M059J (cell line): ENCODE measurements at regions not wholly inside any gene's neighbourhood (a gene's known extent, or its start where the extent isn't known, plus 50 kb on each side); places are given as distances from the start of the nearest gene placed in this dataset.
"Not testable (repeated sequence)": the region's sequence is repeated elsewhere in the genome, so short reads cannot be mapped to it uniquely, and the experiment has no call there.

ENCODE experiments used
- DNase-seq: peaks from one replicate; pipeline ENCODE4 v3.0.0-alpha.2; 2012; ENCODE audit warnings: low read depth

- DNase-seq = no peak
Measured at GRCh38 chr1:203401199-203401877, 50.4 kb upstream of the FMOD start.

- no peak for DNase-seq
Measured at GRCh38 chr1:203402152-203402551, 51.2 kb upstream of the FMOD start.

GRCh38 chr1:203402629-203403337 lies 51.9 kb upstream of the FMOD start:
- peak; percentile 44 for DNase-seq

- DNase-seq = no peak
Measured at GRCh38 chr1:203403586-203403985, 52.7 kb upstream of the FMOD start.

DNA sequence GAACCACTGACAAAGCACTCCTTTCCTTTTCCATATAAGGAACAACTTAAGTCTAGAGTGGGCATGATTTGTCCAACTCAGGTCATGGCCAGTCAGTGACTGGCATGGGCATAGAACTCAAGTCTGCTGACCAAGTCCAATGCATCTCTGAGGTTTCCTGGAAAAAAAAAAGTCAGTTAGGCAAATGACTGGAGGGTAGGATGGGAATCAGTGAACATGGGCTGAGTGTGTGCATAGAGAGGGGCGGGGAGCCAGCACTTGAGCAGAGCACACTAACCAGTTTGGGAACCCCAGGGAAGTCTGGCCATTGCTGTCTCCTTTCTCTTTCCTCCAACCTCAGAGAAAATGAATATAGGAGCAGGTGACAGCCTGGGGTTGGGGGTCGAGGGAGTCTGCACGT lies 53.6 kb upstream of the FMOD start:
- no peak for DNase-seq

DNA sequence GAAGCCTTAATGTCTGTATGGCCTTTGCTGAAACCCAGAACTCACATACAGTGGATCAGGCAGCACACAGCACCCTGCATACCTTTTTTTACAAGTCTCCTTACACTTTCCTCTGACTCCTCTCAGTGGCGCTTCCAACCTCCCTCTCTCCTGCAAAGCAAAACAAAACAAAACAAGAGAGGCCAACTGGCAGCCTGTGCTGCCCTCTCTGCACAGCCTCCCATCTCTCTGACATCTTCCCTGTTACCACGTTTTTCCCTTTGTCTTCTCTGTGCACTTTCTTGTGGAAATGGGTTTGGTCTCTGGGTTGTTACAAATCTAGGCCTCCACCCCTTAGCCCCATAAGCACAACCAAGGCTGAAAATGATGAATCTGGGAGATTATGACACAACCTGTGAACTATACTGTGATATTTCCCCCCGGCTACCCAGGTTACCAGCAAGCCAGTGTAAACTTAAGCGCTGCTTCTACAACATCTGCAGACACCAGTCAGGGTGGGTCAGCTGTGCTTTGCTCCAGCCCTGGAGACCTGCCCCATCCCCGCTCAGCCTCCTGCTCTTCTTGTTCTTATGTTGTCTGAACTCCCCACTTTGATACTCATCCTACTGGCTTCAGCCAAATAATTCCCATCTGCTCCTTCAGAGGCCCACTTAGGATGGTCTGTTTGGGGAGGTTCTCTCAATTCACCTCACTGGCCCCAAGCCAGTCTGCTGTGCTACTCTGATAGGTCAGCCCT lies 54.9 kb upstream of the FMOD start:
- no peak for DNase-seq

GRCh38 chr1:203406446-203407045 lies 55.6 kb upstream of the FMOD start:
- no peak for DNase-seq

GRCh38 chr1:203407296-203407695 lies 56.4 kb upstream of the FMOD start:
- DNase-seq = no peak

DNA sequence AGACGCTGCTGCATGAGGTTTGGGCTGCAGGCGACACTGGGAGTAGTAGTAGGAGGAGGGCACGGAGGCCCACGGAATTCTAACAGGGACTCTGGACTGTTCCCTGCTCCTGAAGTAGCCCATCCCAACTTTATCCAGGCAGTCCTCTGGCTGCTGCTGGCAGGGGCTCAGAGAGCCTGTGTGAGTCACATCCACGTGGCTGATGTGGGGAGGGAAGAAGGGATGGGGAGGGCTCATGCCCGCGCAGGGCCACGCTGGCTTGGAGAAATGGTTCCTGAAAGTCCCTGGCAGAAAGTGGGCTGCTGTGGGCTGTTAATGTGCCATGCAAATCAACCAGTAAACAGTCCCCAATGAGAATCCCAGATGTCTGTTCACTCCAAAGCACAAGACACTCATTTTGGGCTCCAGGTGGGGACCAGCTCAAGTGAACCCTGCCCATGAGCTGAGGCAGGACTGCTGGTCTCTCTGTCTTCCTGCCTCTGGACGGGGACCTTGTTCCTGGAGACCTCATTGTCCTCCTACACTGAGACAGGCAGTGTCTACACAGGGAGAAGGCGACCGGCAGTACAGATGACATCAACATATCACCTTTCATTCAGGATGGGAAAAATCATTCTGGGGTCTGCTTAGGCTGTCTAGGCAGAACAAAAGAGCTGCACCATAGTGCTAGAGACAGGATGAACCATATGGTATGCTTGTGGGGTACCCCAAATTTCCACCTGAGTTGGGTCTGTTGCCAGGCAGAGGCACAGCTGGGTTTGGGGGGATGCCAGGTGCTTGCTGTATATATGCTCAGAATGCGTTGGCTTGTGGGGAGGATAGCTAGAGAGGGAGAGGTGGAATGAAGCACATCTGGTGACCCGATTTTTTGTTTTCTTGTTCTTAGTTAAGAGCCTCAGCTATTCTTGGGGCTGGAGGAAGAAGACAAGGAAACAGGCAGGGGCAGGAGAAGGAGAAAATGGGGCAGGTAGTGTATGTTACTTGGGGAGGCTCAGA lies 57.9 kb upstream of the FMOD start:
- DNase-seq = peak; percentile 77

DNA sequence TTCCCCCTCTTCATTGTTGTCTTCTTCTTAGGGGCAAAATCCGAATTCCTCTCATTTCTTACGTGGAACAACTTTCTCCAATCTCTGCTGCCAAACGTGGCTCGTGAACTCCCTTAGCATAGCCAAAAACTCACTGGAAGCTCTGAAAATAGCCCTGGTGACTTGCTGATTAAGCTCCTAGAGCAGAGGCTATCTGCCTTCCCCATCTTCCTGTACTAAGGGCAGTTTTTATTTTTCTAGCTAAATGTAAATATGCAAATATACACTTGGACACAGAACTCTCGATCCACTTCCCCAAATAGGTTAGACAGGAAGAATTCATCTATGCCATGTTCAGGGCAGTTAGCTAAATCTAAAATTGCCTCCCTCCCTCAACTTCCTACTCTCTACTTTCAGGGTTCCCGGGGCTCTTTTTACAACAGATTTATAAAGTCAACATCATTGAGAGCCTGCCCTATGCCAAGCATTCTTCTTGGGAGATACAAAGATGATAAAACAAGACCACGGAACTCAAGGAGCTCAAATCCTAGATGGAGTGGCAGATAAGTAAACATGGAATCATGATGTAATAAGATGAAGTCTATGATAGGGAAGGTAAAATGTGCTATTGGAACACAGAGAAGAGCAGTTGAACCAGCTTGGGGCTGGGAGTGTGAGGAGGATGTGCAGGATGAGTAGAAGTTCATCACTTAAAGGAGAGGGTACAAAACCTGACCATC lies 59.4 kb upstream of the FMOD start:
- peak; percentile 2 for DNase-seq

GRCh38 chr1:203411431-203411830 lies 60.5 kb upstream of the FMOD start:
- not testable (repeated sequence) for DNase-seq

GRCh38 chr1:203419558-203419957 lies 56.0 kb upstream of the PRELP start:
- no peak for DNase-seq

DNA sequence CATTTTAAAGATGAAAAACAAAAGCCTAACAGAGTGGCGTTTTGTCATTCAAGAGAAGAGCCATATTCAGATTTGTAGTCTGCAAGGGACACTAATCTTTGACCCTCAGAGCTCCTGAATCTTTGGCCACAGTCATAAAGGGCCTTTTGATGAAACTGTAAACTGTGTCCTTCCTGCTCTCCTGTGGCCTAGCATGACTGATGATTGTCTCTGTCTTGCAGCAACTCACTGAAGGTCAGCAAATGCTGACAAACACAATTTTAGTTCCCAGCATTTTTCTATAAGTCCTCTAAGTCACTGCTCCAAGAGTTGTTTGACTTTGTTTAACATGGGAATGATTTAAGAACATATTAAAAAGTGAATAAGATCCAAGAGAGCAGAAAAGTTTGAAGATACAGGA lies 55.3 kb upstream of the PRELP start:
- DNase-seq = no peak

DNA sequence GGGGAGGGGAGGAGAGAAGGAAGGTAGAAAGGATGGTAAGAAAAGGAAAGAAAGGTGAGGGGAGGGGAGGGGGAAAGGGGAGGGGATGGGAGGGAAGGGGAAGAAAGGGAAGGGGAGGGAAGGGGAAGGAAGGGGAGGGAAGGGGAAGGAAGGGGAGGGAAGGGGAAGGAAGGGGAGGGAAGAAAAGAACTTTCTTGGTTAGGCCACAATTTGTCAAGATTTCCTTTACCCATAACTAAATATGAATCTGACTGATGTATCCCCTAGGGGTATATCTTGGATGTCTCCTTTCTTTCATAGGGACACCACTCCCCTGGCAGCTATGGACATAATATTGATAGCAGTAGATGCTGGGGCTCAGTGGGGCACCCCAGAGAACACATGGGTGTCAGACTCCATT lies 54.4 kb upstream of the PRELP start:
- no peak for DNase-seq

- DNase-seq = no peak
Measured at GRCh38 chr1:203422116-203422515, 53.5 kb upstream of the PRELP start.

- peak; percentile 69 for DNase-seq
Measured at GRCh38 chr1:203422656-203423055, 53.0 kb upstream of the PRELP start.

DNA sequence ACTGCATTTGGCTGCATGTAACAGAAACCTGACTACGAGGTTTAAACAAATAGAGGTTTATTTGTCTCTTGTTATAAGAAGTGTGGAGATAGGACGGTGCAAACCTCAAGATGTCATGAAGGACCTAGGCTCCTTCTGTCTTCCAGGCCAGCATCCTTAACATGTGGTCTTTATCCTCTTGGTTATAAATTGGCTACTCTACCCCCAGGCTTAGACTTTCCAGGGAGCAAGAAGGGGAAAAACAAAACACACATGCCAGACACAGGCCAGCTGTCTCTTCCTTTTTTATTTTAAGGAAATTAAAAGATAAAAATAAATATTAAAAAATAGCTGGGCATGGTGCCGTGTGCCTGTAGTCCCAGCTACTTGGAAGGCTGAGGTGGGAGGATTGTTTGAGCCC lies 51.3 kb upstream of the PRELP start:
- no peak for DNase-seq

GRCh38 chr1:203424861-203425662 lies 50.5 kb upstream of the PRELP start:
- no peak for DNase-seq

DNA sequence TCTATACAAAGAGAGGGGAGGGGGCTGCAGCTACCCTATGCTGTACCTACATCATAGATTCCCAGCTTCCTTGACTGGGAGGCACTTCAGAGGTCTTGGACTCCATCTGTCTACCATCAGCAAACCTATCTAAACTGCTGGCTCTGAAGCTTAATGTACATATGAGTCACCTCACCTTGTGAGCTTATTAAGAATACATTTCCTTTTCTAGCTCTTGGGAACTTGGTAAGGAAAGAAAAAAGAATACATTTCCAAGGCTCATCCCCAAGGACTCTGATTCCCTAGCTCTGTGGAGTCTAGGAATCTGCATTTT lies 50.0 kb upstream of the PRELP start:
- DNase-seq = peak; percentile 8
